LNCaP clone FGC (cell line): ENCODE measurements at regions not wholly inside any gene's neighbourhood (a gene's known extent, or its start where the extent isn't known, plus 50 kb on each side); places are given as distances from the start of the nearest gene placed in this dataset.

Experiments
- DNase-seq: peaks from one replicate; pipeline ENCODE4 v3.0.0-alpha.2; 2011; ENCODE audit warnings: low read depth
- H3K4me3 ChIP-seq: 2 replicates; pipeline ENCODE4 v1.5.1; 2011; ENCODE audit warnings: mild to moderate bottlenecking, low read depth, low read length, control low read depth
- CTCF ChIP-seq: IDR thresholded peaks from 2 replicates; pipeline ENCODE4 v1.5.1; 2012; ENCODE audit warnings: mild to moderate bottlenecking; ENCODE audit not compliant: control insufficient read depth, insufficient read depth; ENCODE audit errors: extremely low read depth

GRCh38 chr5:87787086-87787485, 374.4 kb upstream of the CCNH start:
- H3K4me3 ChIP-seq, result no peak overlapping the region
- no peak for TF ChIP-seq CTCF
- no peak for DNase-seq

GRCh38 chr5:87786471-87786870, 373.7 kb upstream of the CCNH start:
- no peak for DNase-seq
- TF ChIP-seq CTCF, result no peak
- H3K4me3 ChIP-seq, result no peak overlapping the region

GRCh38 chr5:87785554-87786335, 373.0 kb upstream of the CCNH start:
- DNase-seq, result no peak
- no peak overlapping the region for H3K4me3 ChIP-seq
- no peak for TF ChIP-seq CTCF

- no peak for TF ChIP-seq CTCF
Measured at GRCh38 chr5:87784879-87785495, 372.3 kb upstream of the CCNH start.

GRCh38 chr5:87784311-87784710, 371.6 kb upstream of the CCNH start:
- H3K4me3 ChIP-seq, result no peak overlapping the region
- no peak for TF ChIP-seq CTCF
- no peak for DNase-seq

More at GRCh38 chr5:87784879-87785495, 372.3 kb upstream of the CCNH start:
- H3K4me3 ChIP-seq, result no peak overlapping the region
- no peak for DNase-seq

GRCh38 chr5:87782916-87783315, 370.2 kb upstream of the CCNH start:
- H3K4me3 ChIP-seq, result no peak overlapping the region
- no peak for TF ChIP-seq CTCF
- no peak for DNase-seq
